ENCODE measurements at regions not wholly inside any gene's neighbourhood (a gene's known extent, or its start where the extent isn't known, plus 50 kb on each side); places are given as distances from the start of the nearest gene placed in this dataset.

DNA sequence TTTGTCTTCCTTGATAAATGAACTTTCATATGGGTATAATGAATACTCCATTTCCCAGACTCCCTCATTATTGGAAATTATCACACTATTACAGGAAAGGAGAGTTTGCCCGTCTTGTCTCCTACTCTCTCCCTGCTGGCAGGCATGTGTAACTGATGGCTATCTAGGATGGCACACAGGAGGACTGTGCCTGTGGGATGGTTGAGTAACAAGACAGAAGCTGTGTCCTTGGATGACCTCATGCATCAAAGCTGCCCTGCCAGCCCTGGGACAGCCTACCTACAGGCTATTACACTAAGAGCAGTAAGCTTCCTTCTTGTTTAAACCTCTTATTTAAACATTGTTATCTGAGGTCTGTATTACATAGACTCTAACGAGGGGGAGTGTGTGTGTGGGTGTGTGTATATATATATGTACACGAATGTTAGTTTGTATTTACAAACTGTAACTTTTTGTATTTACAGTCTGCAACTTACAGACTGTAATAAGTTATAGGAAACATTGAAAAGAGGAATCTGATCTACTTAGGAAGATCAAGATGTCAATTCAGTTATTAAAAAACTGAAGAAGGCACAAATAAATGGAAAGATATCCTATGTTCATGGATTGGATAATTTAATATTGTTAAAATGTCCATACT is 247.6 kb upstream of the ACO1 start (continued):
- TF ChIP-seq SYNCRIP (IDR thresholded peaks at IDR 0.05; ENCODE audit: insufficient read depth, low read depth, low read length) (no peak), RBAK (CRISPR knock-in tag; IDR thresholded peaks at IDR 0.05) (no peak), ZMYM3 (CRISPR knock-in tag; IDR thresholded peaks at IDR 0.05) (peak; percentile 48; the same call in 1 of the 2 replicates), RORA (CRISPR knock-in tag; IDR thresholded peaks at IDR 0.05) (no peak), FOXK2 (IDR thresholded peaks at IDR 0.05) (no peak), ZKSCAN1 (IDR thresholded peaks at IDR 0.05; ENCODE audit: low read length) (no peak; the same call in 1 of the 2 replicates), ZNF720 (CRISPR knock-in tag; IDR thresholded peaks at IDR 0.05) (no peak), TAF15 (IDR thresholded peaks at IDR 0.05; ENCODE audit: low read depth, low read length, poor library complexity, severe bottlenecking) (no peak), GTF2F1 (IDR thresholded peaks at IDR 0.05; ENCODE audit: low read length) (0 out of 2 replicates have a peak, but pooled peaks have one; percentile 50), GATAD1 (CRISPR knock-in tag; IDR thresholded peaks at IDR 0.05) (0 out of 2 replicates have a peak, but pooled peaks have one; percentile 20), ZFY (CRISPR knock-in tag; IDR thresholded peaks at IDR 0.05) (no peak), ZNF3 (CRISPR knock-in tag; IDR thresholded peaks at IDR 0.05) (no peak), ZNF354B (CRISPR knock-in tag; IDR thresholded peaks at IDR 0.05) (no peak), TGIF2 (CRISPR knock-in tag; IDR thresholded peaks at IDR 0.05) (0 out of 2 replicates have a peak, but pooled peaks have one; percentile 16), ZFP82 (CRISPR knock-in tag; IDR thresholded peaks at IDR 0.05; ENCODE audit: borderline replicate concordance) (no peak), RXRB (CRISPR knock-in tag; IDR thresholded peaks at IDR 0.05; ENCODE audit: borderline replicate concordance) (peak; percentile 100), ZMAT3 (CRISPR knock-in tag; conservative IDR thresholded peaks at IDR 0.05) (no peak), BHLHE40 (IDR thresholded peaks at IDR 0.05; ENCODE audit: low read length) (peak; percentile 62), ZNF296 (CRISPR knock-in tag; conservative IDR thresholded peaks at IDR 0.05) (no peak), NFE2 (CRISPR knock-in tag; IDR thresholded peaks at IDR 0.05) (no peak), HDAC6 (IDR thresholded peaks at IDR 0.05; ENCODE audit: low read depth, low read length) (no peak), ZNF788 (CRISPR knock-in tag; IDR thresholded peaks at IDR 0.05; ENCODE audit: borderline replicate concordance) (peak; percentile 73; the same call in 1 of the 2 replicates), NR1H2 (CRISPR knock-in tag; IDR thresholded peaks at IDR 0.05; ENCODE audit: borderline replicate concordance, low read depth) (no peak), ZNF567 (CRISPR knock-in tag; IDR thresholded peaks at IDR 0.05; ENCODE audit: borderline replicate concordance) (no peak), ZC3H4 (CRISPR knock-in tag; IDR thresholded peaks at IDR 0.05; ENCODE audit: borderline replicate concordance) (no peak)
- TF ChIP-seq, protein P1, sequence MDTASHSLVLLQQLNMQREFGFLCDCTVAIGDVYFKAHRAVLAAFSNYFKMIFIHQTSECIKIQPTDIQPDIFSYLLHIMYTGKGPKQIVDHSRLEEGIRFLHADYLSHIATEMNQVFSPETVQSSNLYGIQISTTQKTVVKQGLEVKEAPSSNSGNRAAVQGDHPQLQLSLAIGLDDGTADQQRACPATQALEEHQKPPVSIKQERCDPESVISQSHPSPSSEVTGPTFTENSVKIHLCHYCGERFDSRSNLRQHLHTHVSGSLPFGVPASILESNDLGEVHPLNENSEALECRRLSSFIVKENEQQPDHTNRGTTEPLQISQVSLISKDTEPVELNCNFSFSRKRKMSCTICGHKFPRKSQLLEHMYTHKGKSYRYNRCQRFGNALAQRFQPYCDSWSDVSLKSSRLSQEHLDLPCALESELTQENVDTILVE (CRISPR knock-in tag; IDR thresholded peaks at IDR 0.05), result 0 out of 2 replicates have a peak, but pooled peaks have one; percentile 31
- TF ChIP-seq, protein P2, sequence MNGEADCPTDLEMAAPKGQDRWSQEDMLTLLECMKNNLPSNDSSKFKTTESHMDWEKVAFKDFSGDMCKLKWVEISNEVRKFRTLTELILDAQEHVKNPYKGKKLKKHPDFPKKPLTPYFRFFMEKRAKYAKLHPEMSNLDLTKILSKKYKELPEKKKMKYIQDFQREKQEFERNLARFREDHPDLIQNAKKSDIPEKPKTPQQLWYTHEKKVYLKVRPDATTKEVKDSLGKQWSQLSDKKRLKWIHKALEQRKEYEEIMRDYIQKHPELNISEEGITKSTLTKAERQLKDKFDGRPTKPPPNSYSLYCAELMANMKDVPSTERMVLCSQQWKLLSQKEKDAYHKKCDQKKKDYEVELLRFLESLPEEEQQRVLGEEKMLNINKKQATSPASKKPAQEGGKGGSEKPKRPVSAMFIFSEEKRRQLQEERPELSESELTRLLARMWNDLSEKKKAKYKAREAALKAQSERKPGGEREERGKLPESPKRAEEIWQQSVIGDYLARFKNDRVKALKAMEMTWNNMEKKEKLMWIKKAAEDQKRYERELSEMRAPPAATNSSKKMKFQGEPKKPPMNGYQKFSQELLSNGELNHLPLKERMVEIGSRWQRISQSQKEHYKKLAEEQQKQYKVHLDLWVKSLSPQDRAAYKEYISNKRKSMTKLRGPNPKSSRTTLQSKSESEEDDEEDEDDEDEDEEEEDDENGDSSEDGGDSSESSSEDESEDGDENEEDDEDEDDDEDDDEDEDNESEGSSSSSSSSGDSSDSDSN (CRISPR knock-in tag; IDR thresholded peaks at IDR 0.05), result no peak
